DMS153 (cell line): ENCODE measurements at regions not wholly inside any gene's neighbourhood (a gene's known extent, or its start where the extent isn't known, plus 50 kb on each side); places are given as distances from the start of the nearest gene placed in this dataset.

Experiments
- DNase-seq: peaks from one replicate; lab custom pipeline; 2025; lab: John Stamatoyannopoulos, UW

GRCh38 chr18:55090564-55091188, 131.4 kb upstream of the CCDC68 start:
- no peak for DNase-seq

- DNase-seq, result no peak
These were observed 130.3 kb upstream of the CCDC68 start for GRCh38 chr18:55089610-55090009.

- no peak for DNase-seq
These were observed 129.3 kb upstream of the CCDC68 start for GRCh38 chr18:55088561-55088960.

GRCh38 chr18:55088000-55088401, 128.7 kb upstream of the CCDC68 start:
- no peak for DNase-seq

- no peak for DNase-seq
These were observed 127.6 kb upstream of the CCDC68 start for GRCh38 chr18:55086906-55087305.

GRCh38 chr18:55085557-55086285, 126.5 kb upstream of the CCDC68 start:
- no peak for DNase-seq

- DNase-seq, result no peak
These were observed 125.3 kb upstream of the CCDC68 start for GRCh38 chr18:55084550-55084949.

- no peak for DNase-seq
These were observed 124.2 kb upstream of the CCDC68 start for GRCh38 chr18:55083461-55083860.

- no peak for DNase-seq
These were observed 120.5 kb upstream of the CCDC68 start for GRCh38 chr18:55079481-55080355.

GRCh38 chr18:55079067-55079466, 119.8 kb upstream of the CCDC68 start:
- DNase-seq, result no peak

- DNase-seq, result no peak
These were observed 119.2 kb upstream of the CCDC68 start for GRCh38 chr18:55078303-55078932.

GRCh38 chr18:55076643-55077218, 117.5 kb upstream of the CCDC68 start:
- no peak for DNase-seq

GRCh38 chr18:55073834-55074233, 114.6 kb upstream of the CCDC68 start:
- DNase-seq, result no peak

GRCh38 chr18:55073116-55073515, 113.9 kb upstream of the CCDC68 start:
- DNase-seq, result no peak

- no peak for DNase-seq
These were observed 113.4 kb upstream of the CCDC68 start for GRCh38 chr18:55072698-55073097.

- DNase-seq, result no peak
These were observed 112.9 kb upstream of the CCDC68 start for GRCh38 chr18:55072181-55072580.

- DNase-seq, result no peak
These were observed 110.2 kb upstream of the CCDC68 start for GRCh38 chr18:55069497-55069896.

GRCh38 chr18:55064760-55065159, 105.5 kb upstream of the CCDC68 start:
- DNase-seq, result no peak

- DNase-seq, result no peak
These were observed 104.8 kb upstream of the CCDC68 start for GRCh38 chr18:55064073-55064472.

GRCh38 chr18:55054021-55054990, 95.0 kb upstream of the CCDC68 start:
- no peak for DNase-seq

GRCh38 chr18:55048892-55049291, 89.6 kb upstream of the CCDC68 start:
- no peak for DNase-seq
